ENCODE measurements at regions not wholly inside any gene's neighbourhood (a gene's known extent, or its start where the extent isn't known, plus 50 kb on each side); places are given as distances from the start of the nearest gene placed in this dataset.

DNA sequence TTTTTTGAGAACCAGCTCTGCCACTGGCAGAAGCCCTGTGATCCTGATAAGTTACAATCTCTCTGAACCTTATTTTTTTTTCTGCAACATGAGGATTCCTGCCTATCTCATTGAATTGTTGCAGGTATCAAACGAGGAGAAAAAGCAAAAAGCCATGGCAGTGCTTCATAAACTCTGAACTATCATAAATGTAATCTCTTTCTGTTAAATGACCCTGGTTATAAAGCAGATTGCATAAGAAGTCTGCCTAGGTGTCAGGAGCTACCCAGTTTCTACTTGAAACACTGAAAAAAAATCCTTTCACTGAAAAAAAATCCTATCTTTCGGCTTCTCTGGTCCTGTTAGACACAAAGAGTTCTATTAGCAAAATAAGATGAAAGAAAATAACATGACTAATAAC is 172.7 kb downstream of the FAM43A start:
- Histone ChIP-seq H3K79me2 (ENCODE audit: control insufficient read depth, low read length) (no peaks in the 10 kb centered on the region), H3K4me3 (ENCODE audit: low read length) (no peak overlapping the region), H3K9me2 (replicated peaks; ENCODE audit: control insufficient read depth, low read length) (no peaks in the 10 kb centered on the region), H4K20me1 (ENCODE audit: control insufficient read depth, insufficient read depth, low read depth, low read length) (no peaks in the 10 kb centered on the region), H3K27me3 (ENCODE audit: control insufficient read depth, low read length) (peaks cover 23% of the 10 kb centered on the region), H3K36me3 (ENCODE audit: control insufficient read depth, low read length) (no peaks in the 10 kb centered on the region), H3K27ac (ENCODE audit: low read depth, low read length) (no peak overlapping the region), H3K4me2 (ENCODE audit: low read length) (no peak overlapping the region), H3F3A (ENCODE audit: control insufficient read depth, insufficient read depth) (no peaks in the 10 kb centered on the region), H3K9me3 (ENCODE audit: control insufficient read depth, insufficient read depth, low read length) (no peaks in the 10 kb centered on the region), H3K4me1 (ENCODE audit: control insufficient read depth, low read length) (no peaks in the 10 kb centered on the region)
- no peak for TF ChIP-seq EZH2phosphoT487 (IDR thresholded peaks at IDR 0.05; ENCODE audit: borderline replicate concordance, low read length)
- TF ChIP-seq, protein P1, sequence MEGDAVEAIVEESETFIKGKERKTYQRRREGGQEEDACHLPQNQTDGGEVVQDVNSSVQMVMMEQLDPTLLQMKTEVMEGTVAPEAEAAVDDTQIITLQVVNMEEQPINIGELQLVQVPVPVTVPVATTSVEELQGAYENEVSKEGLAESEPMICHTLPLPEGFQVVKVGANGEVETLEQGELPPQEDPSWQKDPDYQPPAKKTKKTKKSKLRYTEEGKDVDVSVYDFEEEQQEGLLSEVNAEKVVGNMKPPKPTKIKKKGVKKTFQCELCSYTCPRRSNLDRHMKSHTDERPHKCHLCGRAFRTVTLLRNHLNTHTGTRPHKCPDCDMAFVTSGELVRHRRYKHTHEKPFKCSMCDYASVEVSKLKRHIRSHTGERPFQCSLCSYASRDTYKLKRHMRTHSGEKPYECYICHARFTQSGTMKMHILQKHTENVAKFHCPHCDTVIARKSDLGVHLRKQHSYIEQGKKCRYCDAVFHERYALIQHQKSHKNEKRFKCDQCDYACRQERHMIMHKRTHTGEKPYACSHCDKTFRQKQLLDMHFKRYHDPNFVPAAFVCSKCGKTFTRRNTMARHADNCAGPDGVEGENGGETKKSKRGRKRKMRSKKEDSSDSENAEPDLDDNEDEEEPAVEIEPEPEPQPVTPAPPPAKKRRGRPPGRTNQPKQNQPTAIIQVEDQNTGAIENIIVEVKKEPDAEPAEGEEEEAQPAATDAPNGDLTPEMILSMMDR (IDR thresholded peaks at IDR 0.05; ENCODE audit: low read depth, low read length, poor library complexity, severe bottlenecking): no peak

- H3K36me3 ChIP-seq (ENCODE audit: control insufficient read depth, low read length): no peaks in the 10 kb centered on the region
- H3K9me3 ChIP-seq (ENCODE audit: control insufficient read depth, insufficient read depth, low read length): no peaks in the 10 kb centered on the region
- no peaks in the 10 kb centered on the region for H3F3A ChIP-seq (ENCODE audit: control insufficient read depth, insufficient read depth)
- no peaks in the 10 kb centered on the region for H4K20me1 ChIP-seq (ENCODE audit: control insufficient read depth, insufficient read depth, low read depth, low read length)
- no peak overlapping the region for H3K4me2 ChIP-seq (ENCODE audit: low read length)
- H3K9me2 ChIP-seq (replicated peaks; ENCODE audit: control insufficient read depth, low read length): no peaks in the 10 kb centered on the region
- no peak overlapping the region for H3K27ac ChIP-seq (ENCODE audit: low read depth, low read length)
- H3K4me3 ChIP-seq (ENCODE audit: low read length): no peak overlapping the region
- TF ChIP-seq, protein P1 (IDR thresholded peaks at IDR 0.05; ENCODE audit: low read depth, low read length, poor library complexity, severe bottlenecking): no peak
- peaks cover 35% of the 10 kb centered on the region for H3K27me3 ChIP-seq (ENCODE audit: control insufficient read depth, low read length)
- no peaks in the 10 kb centered on the region for H3K79me2 ChIP-seq (ENCODE audit: control insufficient read depth, low read length)
- H3K4me1 ChIP-seq (ENCODE audit: control insufficient read depth, low read length): no peaks in the 10 kb centered on the region
Measured at GRCh38 chr3:194860725-194861124, 175.0 kb downstream of the FAM43A start.

DNA sequence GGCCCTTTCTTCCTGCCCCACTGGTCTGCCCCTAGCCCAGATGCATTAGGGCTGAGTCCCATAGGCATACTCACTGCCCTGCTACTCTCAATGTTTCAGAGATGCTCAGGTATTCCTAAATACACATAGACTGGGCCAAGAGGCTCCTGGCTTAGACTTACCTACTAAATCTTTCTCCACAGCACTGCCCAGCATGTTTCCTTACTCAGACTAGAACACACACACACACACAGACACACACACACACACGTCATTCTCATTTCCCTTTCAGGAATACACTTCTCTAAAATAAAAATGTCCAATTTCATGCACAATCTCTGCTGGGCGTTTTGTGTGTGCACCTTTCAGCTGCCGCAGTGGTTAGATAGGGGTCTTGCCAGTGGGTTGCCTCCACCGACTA is 175.7 kb downstream of the FAM43A start:
- Histone ChIP-seq H3K4me2 (ENCODE audit: low read length) (no peak overlapping the region), H3K4me1 (ENCODE audit: control insufficient read depth, low read length) (no peaks in the 10 kb centered on the region), H3K27me3 (ENCODE audit: control insufficient read depth, low read length) (peaks cover 40% of the 10 kb centered on the region), H3F3A (ENCODE audit: control insufficient read depth, insufficient read depth) (no peaks in the 10 kb centered on the region), H3K36me3 (ENCODE audit: control insufficient read depth, low read length) (no peaks in the 10 kb centered on the region), H3K79me2 (ENCODE audit: control insufficient read depth, low read length) (no peaks in the 10 kb centered on the region), H3K4me3 (ENCODE audit: low read length) (no peak overlapping the region), H4K20me1 (ENCODE audit: control insufficient read depth, insufficient read depth, low read depth, low read length) (no peaks in the 10 kb centered on the region), H3K9me2 (replicated peaks; ENCODE audit: control insufficient read depth, low read length) (no peaks in the 10 kb centered on the region), H3K9me3 (ENCODE audit: control insufficient read depth, insufficient read depth, low read length) (no peaks in the 10 kb centered on the region), H3K27ac (ENCODE audit: low read depth, low read length) (no peak overlapping the region)
- TF ChIP-seq, protein P1 (IDR thresholded peaks at IDR 0.05; ENCODE audit: low read depth, low read length, poor library complexity, severe bottlenecking): no peak
- TF ChIP-seq EZH2phosphoT487 (IDR thresholded peaks at IDR 0.05; ENCODE audit: borderline replicate concordance, low read length): no peak

GRCh38 chr3:194865061-194865460 is 179.4 kb downstream of the FAM43A start:
- H3K4me2 ChIP-seq (ENCODE audit: low read length): no peak overlapping the region
- no peaks in the 10 kb centered on the region for H3K36me3 ChIP-seq (ENCODE audit: control insufficient read depth, low read length)
- no peaks in the 10 kb centered on the region for H3K4me1 ChIP-seq (ENCODE audit: control insufficient read depth, low read length)
- no peaks in the 10 kb centered on the region for H3F3A ChIP-seq (ENCODE audit: control insufficient read depth, insufficient read depth)
- peaks cover 43% of the 10 kb centered on the region for H3K27me3 ChIP-seq (ENCODE audit: control insufficient read depth, low read length)
- TF ChIP-seq EZH2phosphoT487 (IDR thresholded peaks at IDR 0.05; ENCODE audit: borderline replicate concordance, low read length): no peak
- TF ChIP-seq, protein P1 (IDR thresholded peaks at IDR 0.05; ENCODE audit: low read depth, low read length, poor library complexity, severe bottlenecking): no peak
- H3K9me3 ChIP-seq (ENCODE audit: control insufficient read depth, insufficient read depth, low read length): no peaks in the 10 kb centered on the region
- no peak overlapping the region for H3K27ac ChIP-seq (ENCODE audit: low read depth, low read length)
- H3K79me2 ChIP-seq (ENCODE audit: control insufficient read depth, low read length): no peaks in the 10 kb centered on the region
- H3K9me2 ChIP-seq (replicated peaks; ENCODE audit: control insufficient read depth, low read length): no peaks in the 10 kb centered on the region
- no peaks in the 10 kb centered on the region for H4K20me1 ChIP-seq (ENCODE audit: control insufficient read depth, insufficient read depth, low read depth, low read length)
- H3K4me3 ChIP-seq (ENCODE audit: low read length): no peak overlapping the region

Data from DOHH2 (cell line).